ENCODE measurements at regions not wholly inside any gene's neighbourhood (a gene's known extent, or its start where the extent isn't known, plus 50 kb on each side); places are given as distances from the start of the nearest gene placed in this dataset.

DNA sequence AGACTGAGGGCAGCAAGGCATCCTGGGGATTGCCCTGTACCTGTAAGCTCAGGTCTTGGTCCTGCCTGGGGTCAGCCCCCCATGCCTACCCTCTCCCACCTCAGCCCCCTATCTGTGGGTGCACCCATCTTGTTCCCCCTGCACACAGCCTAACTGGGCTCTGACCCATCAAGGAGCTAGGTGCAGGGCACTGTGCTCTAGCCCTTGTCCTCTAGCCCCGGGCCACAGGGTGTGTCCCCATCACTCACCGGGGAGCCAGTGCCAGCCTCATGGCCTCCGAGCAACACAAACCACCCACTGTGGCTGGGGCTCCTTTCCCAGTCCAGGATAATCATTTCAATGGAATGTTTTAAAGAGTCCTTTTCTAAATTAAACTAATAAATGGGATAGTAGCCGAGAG is 293.9 kb upstream of the PLET1 start:
- WGBS, 2 experiments (ENCODE audit: extremely low coverage in 1 of 2, insufficient coverage in 1 of 2, insufficient read length in 1 of 2, insufficient replicate concordance in 2 of 2, low coverage in 1 of 2, low lambda C conversion rate in 2 of 2, missing lambda C conversion rate in 1 of 2), result 86% methylated on average over 4 of the region's 4 CpGs; no CpG with 5 or more reads in 1 of the 2 experiments
- no peak overlapping the region for H3K23ac ChIP-seq (ENCODE audit: insufficient read length)
- no peak overlapping the region for H3K4me3 ChIP-seq (ENCODE audit: extremely low read depth in 1 of 4, insufficient read depth in 2 of 4, low read depth in 3 of 4, low read length in 4 of 4)
- POLR2A ChIA-PET (ENCODE audit: partially characterized antibody), result no interaction called here
- H4K20me1 ChIP-seq (replicated peaks in 1 of 2; ENCODE audit: control insufficient read depth in 1 of 2, insufficient read depth in 2 of 2, low read length in 2 of 2), result no peaks in the 10 kb centered on the region
- no peak overlapping the region for H4K5ac ChIP-seq (ENCODE audit: insufficient read length, low read depth, low read length)
- H2BK15ac ChIP-seq (ENCODE audit: low read length), result no peak overlapping the region
- H4K8ac ChIP-seq (ENCODE audit: extremely low read depth, insufficient read depth, low read length), result no peak overlapping the region; the same call in 1 of the 2 replicates
- no peaks in the 10 kb centered on the region for H3K79me1 ChIP-seq (ENCODE audit: low read depth, low read length)
- H3K4me1 ChIP-seq (replicated peaks in 1 of 4; ENCODE audit: control insufficient read depth in 3 of 4, insufficient read depth in 4 of 4, low read length in 3 of 4), result no peaks in the 10 kb centered on the region; a peak in 1 of 7 replicates
- no peak overlapping the region for H3K4ac ChIP-seq (replicated peaks; ENCODE audit: insufficient read length, low read depth, low read length)
- H2BK5ac ChIP-seq (ENCODE audit: low read depth, low read length), result no peak overlapping the region
- H3K23me2 ChIP-seq (ENCODE audit: low read depth, low read length), result no peaks in the 10 kb centered on the region
- no peak overlapping the region for H2AK5ac ChIP-seq (ENCODE audit: low read depth, low read length)
- H3K9me3 ChIP-seq (ENCODE audit: insufficient read depth in 2 of 2, low read depth in 1 of 2, low read length in 1 of 2), result no peaks in the 10 kb centered on the region
- CTCF ChIA-PET (ENCODE audit: partially characterized antibody), result interaction anchor here (0.6 to 5.4 kb wide), 24 partner anchors 8 to 752 kb away, joined by 3 to 57 read pairs (median 7); no protein-coding TSS in a partner anchor
- no peak overlapping the region for H3K4me2 ChIP-seq (ENCODE audit: insufficient read depth in 1 of 2, low read depth in 2 of 2, low read length in 2 of 2)
- H3K18ac ChIP-seq (ENCODE audit: extremely low read depth, low read length), result no peak overlapping the region
- H3K27ac ChIP-seq (ENCODE audit: low read depth, low read length), result no peak overlapping the region
- no peak overlapping the region for H2BK12ac ChIP-seq (ENCODE audit: low read depth, low read length)
- no peak overlapping the region for H2BK120ac ChIP-seq (replicated peaks; ENCODE audit: low read depth, low read length)
- H3K27me3 ChIP-seq (replicated peaks in 1 of 4; ENCODE audit: control insufficient read depth in 3 of 4, extremely low read depth in 1 of 4, insufficient read depth in 3 of 4, low read length in 3 of 4), result no peaks in the 10 kb centered on the region
- no peak overlapping the region for H2BK20ac ChIP-seq (ENCODE audit: low read length)
- no peak overlapping the region for H2AFZ ChIP-seq (ENCODE audit: low read length)
- H3K56ac ChIP-seq (replicated peaks; ENCODE audit: insufficient read length, low read depth, low read length), result no peak overlapping the region
- H3K36me3 ChIP-seq (ENCODE audit: control insufficient read depth in 2 of 4, insufficient read depth in 4 of 4, low read length in 3 of 4), result no peaks in the 10 kb centered on the region
- DNase-seq (ENCODE audit: low read depth in 1 of 2, low spot score in 2 of 2), result no peak
- H3K79me2 ChIP-seq (ENCODE audit: control insufficient read depth in 1 of 2, insufficient read depth in 2 of 2, low read length in 2 of 2), result no peaks in the 10 kb centered on the region
- H4K91ac ChIP-seq (replicated peaks; ENCODE audit: insufficient read length, low read length), result no peak overlapping the region
- no peak overlapping the region for H3K9ac ChIP-seq (replicated peaks in 1 of 4; ENCODE audit: extremely low read depth in 1 of 4, low read depth in 3 of 4, low read length in 3 of 4)
- no peak overlapping the region for H3K14ac ChIP-seq (ENCODE audit: insufficient read length)
- no peak for FAIRE-seq
- TF ChIP-seq RFX5 (IDR thresholded peaks at IDR 0.05; ENCODE audit: borderline replicate concordance, low read depth, low read length) (no peak), SUZ12 (IDR thresholded peaks at IDR 0.05; ENCODE audit: low read length) (no peak), NANOG (IDR thresholded peaks at IDR 0.05; ENCODE audit: insufficient read depth, low read depth, low read length, poor library complexity, severe bottlenecking) (no peak), NRF1 (IDR thresholded peaks at IDR 0.05; ENCODE audit: low read depth, low read length) (no peak), EGR1 (IDR thresholded peaks at IDR 0.05; ENCODE audit: borderline replicate concordance, low read depth, low read length) (no peak), CHD1 (IDR thresholded peaks at IDR 0.05; ENCODE audit: low read depth, low read length) (no peak), SAP30 (IDR thresholded peaks at IDR 0.05; ENCODE audit: insufficient read depth, insufficient replicate concordance, low read length) (no peak), SRF (IDR thresholded peaks at IDR 0.05; ENCODE audit: low read depth, low read length) (no peak), BACH1 (IDR thresholded peaks at IDR 0.05; ENCODE audit: low read length) (no peak), ZNF274 (IDR thresholded peaks at IDR 0.05; ENCODE audit: borderline replicate concordance, extremely low read depth, low read length) (no peak), CTBP2 (IDR thresholded peaks at IDR 0.05; ENCODE audit: borderline replicate concordance, insufficient read depth, insufficient read length, low read length) (no peak), POU5F1 (IDR thresholded peaks at IDR 0.05; ENCODE audit: low read depth, low read length) (no peak), JUND (IDR thresholded peaks at IDR 0.05; ENCODE audit: low read length) (no peak), KDM5A (IDR thresholded peaks at IDR 0.05; ENCODE audit: low read length) (no peak), TAF7 (optimal IDR thresholded peaks at IDR 0.05; ENCODE audit: borderline replicate concordance, low read depth, low read length) (no peak)

Data from H1 (cell line).